ENCODE measurements at regions not wholly inside any gene's neighbourhood (a gene's known extent, or its start where the extent isn't known, plus 50 kb on each side); places are given as distances from the start of the nearest gene placed in this dataset.

GRCh38 chr11:116189408-116190170 is 583.2 kb downstream of the BUD13 start:
- TF ChIP-seq, protein P1, sequence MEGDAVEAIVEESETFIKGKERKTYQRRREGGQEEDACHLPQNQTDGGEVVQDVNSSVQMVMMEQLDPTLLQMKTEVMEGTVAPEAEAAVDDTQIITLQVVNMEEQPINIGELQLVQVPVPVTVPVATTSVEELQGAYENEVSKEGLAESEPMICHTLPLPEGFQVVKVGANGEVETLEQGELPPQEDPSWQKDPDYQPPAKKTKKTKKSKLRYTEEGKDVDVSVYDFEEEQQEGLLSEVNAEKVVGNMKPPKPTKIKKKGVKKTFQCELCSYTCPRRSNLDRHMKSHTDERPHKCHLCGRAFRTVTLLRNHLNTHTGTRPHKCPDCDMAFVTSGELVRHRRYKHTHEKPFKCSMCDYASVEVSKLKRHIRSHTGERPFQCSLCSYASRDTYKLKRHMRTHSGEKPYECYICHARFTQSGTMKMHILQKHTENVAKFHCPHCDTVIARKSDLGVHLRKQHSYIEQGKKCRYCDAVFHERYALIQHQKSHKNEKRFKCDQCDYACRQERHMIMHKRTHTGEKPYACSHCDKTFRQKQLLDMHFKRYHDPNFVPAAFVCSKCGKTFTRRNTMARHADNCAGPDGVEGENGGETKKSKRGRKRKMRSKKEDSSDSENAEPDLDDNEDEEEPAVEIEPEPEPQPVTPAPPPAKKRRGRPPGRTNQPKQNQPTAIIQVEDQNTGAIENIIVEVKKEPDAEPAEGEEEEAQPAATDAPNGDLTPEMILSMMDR (IDR thresholded peaks at IDR 0.05): no peak
- TF ChIP-seq POLR2AphosphoS5 (IDR thresholded peaks at IDR 0.05): no peak
